Pancreas (tissue), 10 donors: ENCODE measurements at regions not wholly inside any gene's neighbourhood (a gene's known extent, or its start where the extent isn't known, plus 50 kb on each side); places are given as distances from the start of the nearest gene placed in this dataset.

ENCODE experiments used
- ATAC-seq, 4 donors: fragments of 200-7000 bp; cut with Tn5 transposase; one replicate each; pipeline versions ENCODE4 v1.8.0 to v1.9.1; 2020; ENCODE audit warnings: mild to moderate bottlenecking in 4 of 4, moderate library complexity in 4 of 4
- DNase-seq, 6 donors: peaks; one replicate each; pipeline ENCODE4 v3.0.0-alpha.2; 2020
- FAIRE-seq: peaks from 2 replicates; lab custom pipeline; 2012; peaks lifted over from hg19 to GRCh38; lab: Jason Lieb, UNC
- H3K27ac ChIP-seq, 4 donors: fragments of 200-600 bp; sonication (generic); 1 replicate in 3 of 4; 2 replicates in 1 of 4; pipeline versions ENCODE4 v1.5.0 to v1.8.0; 2020
- H3K27me3 ChIP-seq, 4 donors: fragments of 200-600 bp; one replicate each; pipeline ENCODE4 v1.8.0; 2021
- H3K36me3 ChIP-seq, 3 donors: fragments of 200-600 bp; sonication (generic) in 1 of 3; one replicate each; pipeline versions ENCODE4 v1.5.0 to v1.8.0; 2020 to 2021
- H3K4me1 ChIP-seq, 3 donors: fragments of 200-600 bp; one replicate each; pipeline ENCODE4 v1.8.0; 2021
- H3K4me3 ChIP-seq, 4 donors: fragments of 200-600 bp; sonication (generic) in 2 of 4; one replicate each; pipeline versions ENCODE4 v1.5.0 to v1.8.0; 2020 to 2021
- H3K9me3 ChIP-seq, 4 donors: fragments of 200-600 bp; one replicate each; pipeline ENCODE4 v1.8.0; 2021
- CTCF ChIP-seq, 4 donors: fragments of 200-600 bp; sonication (generic) in 3 of 4; IDR thresholded peaks; one replicate each; pipeline versions ENCODE4 v1.5.0 to v1.8.0; 2021; ENCODE audit warnings: antibody characterized with exemption in 4 of 4
- WGBS, 2 donors: extraction: QIAGEN DNeasy Blood & Tissue Kit; methylation state at CpG; one replicate each; pipeline ENCODE4 v1.1.7; 2013; 5-methylcytosine and 5-hydroxymethylcytosine counted together
- intact Hi-C, 3 donors: fragments of 100-400 bp; cut with DNase I; formaldehyde crosslinking; loops; one replicate each; pipeline versions ENCODE4 v1.11.1 to v1.14.2; 2022
- donor health status: healthy with polysubstance abuse.
- donor health status: DM: no; HTN: no; CAD: no; lungs with moderate emphysema.
- donor health status: DM: no; HTN: no; CAD: no.
- donor health status: control.
- donor health status: control.
- donor health status: Bipolar disorder and iron deficiency.
- donor health status: DM: yes; HTN: yes; CAD: no.
- donor health status: DM: no; HTN: no; CAD: no.
- donor health status: DM: no; HTN: no; CAD: no.
- donor health status: DM: yes; HTN: yes; CAD: no.

GRCh38 chr6:8736156-8736895, 301.0 kb upstream of the SLC35B3 start:
- 78 to 85% methylated on average over 7 of the region's 7 CpGs for WGBS, 2 donors

GRCh38 chr6:8733879-8734278, 298.5 kb upstream of the SLC35B3 start:
- H3K36me3 ChIP-seq: no peaks in the 10 kb centered on the region
- no peaks in the 10 kb centered on the region for H3K4me1 ChIP-seq
- DNase-seq (no peak), ATAC-seq (no peak), FAIRE-seq (no peak)
- no peaks in the 10 kb centered on the region for H3K9me3 ChIP-seq
- intact Hi-C loops: no loop called here
- 82 to 87% methylated on average over 5 of the region's 5 CpGs for WGBS, 2 donors
- H3K4me3 ChIP-seq: no peak overlapping the region
- no peak for TF ChIP-seq CTCF (IDR thresholded peaks at IDR 0.05)
- H3K27me3 ChIP-seq: no peaks in the 10 kb centered on the region
- no peak overlapping the region for H3K27ac ChIP-seq

More at GRCh38 chr6:8736156-8736895, 301.0 kb upstream of the SLC35B3 start:
- FAIRE-seq (no peak), DNase-seq (no peak), ATAC-seq (no peak)
- H3K9me3 ChIP-seq: no peaks in the 10 kb centered on the region
- no peaks in the 10 kb centered on the region for H3K36me3 ChIP-seq
- H3K27ac ChIP-seq: no peak overlapping the region
- no peaks in the 10 kb centered on the region for H3K27me3 ChIP-seq
- no peaks in the 10 kb centered on the region for H3K4me1 ChIP-seq
- no peak overlapping the region for H3K4me3 ChIP-seq
- TF ChIP-seq CTCF (IDR thresholded peaks at IDR 0.05): no peak
- intact Hi-C loops: no loop called here

- ATAC-seq (no peak), FAIRE-seq (no peak), DNase-seq (no peak)
- no peak overlapping the region for H3K4me3 ChIP-seq
- H3K9me3 ChIP-seq: no peaks in the 10 kb centered on the region
- H3K27ac ChIP-seq: no peak overlapping the region
- no peaks in the 10 kb centered on the region for H3K27me3 ChIP-seq
- intact Hi-C loops: no loop called here
- no peaks in the 10 kb centered on the region for H3K4me1 ChIP-seq
- TF ChIP-seq CTCF (IDR thresholded peaks at IDR 0.05): no peak
- H3K36me3 ChIP-seq: no peaks in the 10 kb centered on the region
- 81 to 85% methylated on average over 2 of the region's 2 CpGs for WGBS, 2 donors
Observed at GRCh38 chr6:8731874-8732273, 296.5 kb upstream of the SLC35B3 start.

- H3K36me3 ChIP-seq: no peaks in the 10 kb centered on the region
- H3K9me3 ChIP-seq: no peaks in the 10 kb centered on the region
- 82 to 85% methylated on average over 5 of the region's 5 CpGs for WGBS, 2 donors
- peaks cover 0 to 7% (median 0%) of the 10 kb centered on the region in 3 donors for H3K4me1 ChIP-seq
- TF ChIP-seq CTCF (IDR thresholded peaks at IDR 0.05): no peak
- ATAC-seq: no peak
- H3K27me3 ChIP-seq: no peaks in the 10 kb centered on the region
- intact Hi-C loops: no loop called here
- DNase-seq: no peak
- FAIRE-seq: no peak
- H3K4me3 ChIP-seq: no peak overlapping the region
- no peak overlapping the region for H3K27ac ChIP-seq
Observed at GRCh38 chr6:8710668-8711431, 275.5 kb upstream of the SLC35B3 start.
